NK-92 (cell line): ENCODE measurements at regions not wholly inside any gene's neighbourhood (a gene's known extent, or its start where the extent isn't known, plus 50 kb on each side); places are given as distances from the start of the nearest gene placed in this dataset.
"Not testable (repeated sequence)": the region's sequence is repeated elsewhere in the genome, so short reads cannot be mapped to it uniquely, and the experiment has no call there.

ENCODE experiments used
- DNase-seq: peaks from one replicate; lab custom pipeline; 2025; ENCODE audit not compliant: unreplicated experiment; lab: John Stamatoyannopoulos, UW

- no peak for DNase-seq
Measured at GRCh38 chr3:177764377-177764912, 567.2 kb upstream of the TBL1XR1 start.

- DNase-seq: no peak
Measured at GRCh38 chr3:177764933-177765332, 567.7 kb upstream of the TBL1XR1 start.

- no peak for DNase-seq
Measured at GRCh38 chr3:177770383-177771230, 573.3 kb upstream of the TBL1XR1 start.

GRCh38 chr3:177771780-177772179 is 574.5 kb upstream of the TBL1XR1 start:
- DNase-seq: no peak

- no peak for DNase-seq
Measured at GRCh38 chr3:177772908-177773557, 575.8 kb upstream of the TBL1XR1 start.

- no peak for DNase-seq
Measured at GRCh38 chr3:177773717-177774116, 576.4 kb upstream of the TBL1XR1 start.

GRCh38 chr3:177776661-177777101 is 579.4 kb upstream of the TBL1XR1 start:
- no peak for DNase-seq

GRCh38 chr3:177777699-177778098 is 580.4 kb upstream of the TBL1XR1 start:
- no peak for DNase-seq

GRCh38 chr3:177778633-177779032 is 581.4 kb upstream of the TBL1XR1 start:
- DNase-seq: no peak

GRCh38 chr3:177781686-177782161 is 584.4 kb upstream of the TBL1XR1 start:
- DNase-seq: no peak

GRCh38 chr3:177783338-177783737 is 586.1 kb upstream of the TBL1XR1 start:
- DNase-seq: no peak

GRCh38 chr3:177783767-177784166 is 586.5 kb upstream of the TBL1XR1 start:
- DNase-seq: no peak

- no peak for DNase-seq
Measured at GRCh38 chr3:177787279-177788041, 590.2 kb upstream of the TBL1XR1 start.

- no peak for DNase-seq
Measured at GRCh38 chr3:177789500-177789899, 592.2 kb upstream of the TBL1XR1 start.

- no peak for DNase-seq
Measured at GRCh38 chr3:177792311-177793030, 595.2 kb upstream of the TBL1XR1 start.

GRCh38 chr3:177793451-177793850 is 596.2 kb upstream of the TBL1XR1 start:
- DNase-seq: no peak

- no peak for DNase-seq
Measured at GRCh38 chr3:177795216-177795615, 597.9 kb upstream of the TBL1XR1 start.

GRCh38 chr3:177795859-177796258 is 598.6 kb upstream of the TBL1XR1 start:
- DNase-seq: no peak

- not testable (repeated sequence) for DNase-seq
Measured at GRCh38 chr3:177800147-177800546, 602.9 kb upstream of the TBL1XR1 start.

- DNase-seq: no peak
Measured at GRCh38 chr3:177800561-177800960, 603.3 kb upstream of the TBL1XR1 start.
